ENCODE measurements at regions not wholly inside any gene's neighbourhood (a gene's known extent, or its start where the extent isn't known, plus 50 kb on each side); places are given as distances from the start of the nearest gene placed in this dataset.

DNA sequence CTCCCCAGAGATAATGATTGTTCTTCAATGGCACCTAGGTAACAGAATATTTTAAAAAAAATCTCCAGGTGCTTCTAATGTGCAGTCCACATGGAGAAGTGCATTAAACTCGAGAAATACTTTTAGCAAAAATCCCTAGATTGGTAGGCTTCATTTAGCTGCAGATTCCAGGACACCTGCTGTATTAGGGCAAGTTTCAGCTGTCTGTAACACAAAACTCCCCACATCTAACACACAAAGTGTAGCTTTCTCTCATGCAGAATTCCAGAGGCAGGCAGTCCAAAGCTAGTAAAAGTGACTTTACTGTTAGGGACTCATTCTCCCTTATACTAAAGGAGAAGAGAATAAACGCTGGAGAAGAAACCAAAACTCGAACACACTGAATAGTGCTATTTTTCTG is 1414.3 kb upstream of the B3GALT2 start:
- no peak for DNase-seq

DNA sequence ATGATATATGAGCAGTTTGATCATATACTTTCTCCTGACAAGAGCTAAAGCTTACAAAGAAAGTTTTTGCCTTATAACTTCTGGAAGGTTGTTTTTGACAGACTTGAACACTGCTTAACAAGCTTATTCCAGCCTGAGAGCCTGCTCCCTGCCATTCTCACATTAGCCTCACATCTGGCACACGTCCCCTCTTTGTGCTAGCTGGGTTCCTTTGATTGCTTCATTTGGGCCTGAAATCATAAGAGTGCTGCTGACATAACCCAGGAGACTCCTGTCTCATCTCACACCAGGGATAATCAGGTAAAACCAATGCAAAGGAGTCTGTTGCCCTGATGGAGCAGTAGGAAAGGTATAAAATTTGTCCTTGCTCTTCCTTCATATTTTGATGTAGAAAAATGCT is 1411.7 kb upstream of the B3GALT2 start:
- DNase-seq = no peak

DNA sequence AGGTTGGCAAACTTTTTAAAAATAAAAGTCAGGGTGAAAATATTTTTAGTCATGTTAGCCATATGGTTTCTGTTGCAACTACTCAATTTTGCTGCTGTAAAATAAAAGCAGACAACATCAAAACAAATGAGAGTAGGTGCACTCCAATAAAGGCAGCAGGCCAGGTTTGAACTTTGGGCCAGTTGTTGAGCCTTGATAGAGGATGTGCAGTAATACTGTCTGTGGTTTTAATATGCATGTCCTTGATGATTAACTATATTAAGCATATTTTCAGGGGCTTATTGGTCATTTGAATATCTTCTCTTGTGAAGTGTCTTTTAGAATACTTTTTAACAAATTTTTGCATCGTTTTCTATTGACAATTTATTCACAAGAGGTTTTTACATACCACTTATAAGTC is 1399.9 kb upstream of the B3GALT2 start:
- DNase-seq = no peak

DNA sequence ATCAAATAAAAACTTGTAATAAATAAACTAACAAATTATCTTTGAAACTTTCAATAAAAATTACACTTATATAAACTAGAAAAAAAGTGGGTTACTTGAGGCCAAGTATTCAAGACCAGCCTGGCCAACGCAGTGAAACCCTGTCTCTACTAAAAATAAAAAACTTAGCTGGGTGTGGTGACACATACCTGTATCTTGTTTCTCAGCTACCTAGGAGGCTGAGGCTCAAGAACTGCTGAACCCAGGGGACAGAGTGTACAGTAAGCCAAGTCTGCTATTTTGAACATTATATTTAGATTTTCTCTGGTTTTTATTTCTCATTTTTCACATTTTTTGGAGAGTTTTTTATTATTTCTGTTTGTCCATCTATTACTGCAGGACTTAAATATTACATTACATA is 1397.6 kb upstream of the B3GALT2 start:
- DNase-seq = no peak

DNA sequence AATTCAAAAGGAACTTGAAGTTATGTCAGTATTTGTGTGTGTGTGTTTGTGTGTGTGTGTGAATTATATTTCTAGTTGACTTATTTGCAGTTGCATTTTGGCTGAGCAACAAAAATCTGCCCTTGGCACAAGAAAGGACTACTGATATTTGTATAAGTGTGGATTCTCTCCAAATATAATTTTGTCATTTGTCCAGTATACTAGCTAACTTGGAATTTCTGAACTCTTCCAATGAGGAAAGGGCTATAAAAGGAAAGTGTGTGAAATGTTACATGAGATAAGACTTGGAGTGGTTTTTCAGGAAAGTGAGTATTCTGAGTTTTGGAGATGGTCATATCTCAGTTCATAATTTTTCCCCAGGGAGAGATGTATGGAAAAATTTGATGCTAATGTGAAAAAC is 1384.1 kb upstream of the B3GALT2 start:
- no peak for DNase-seq

DNA sequence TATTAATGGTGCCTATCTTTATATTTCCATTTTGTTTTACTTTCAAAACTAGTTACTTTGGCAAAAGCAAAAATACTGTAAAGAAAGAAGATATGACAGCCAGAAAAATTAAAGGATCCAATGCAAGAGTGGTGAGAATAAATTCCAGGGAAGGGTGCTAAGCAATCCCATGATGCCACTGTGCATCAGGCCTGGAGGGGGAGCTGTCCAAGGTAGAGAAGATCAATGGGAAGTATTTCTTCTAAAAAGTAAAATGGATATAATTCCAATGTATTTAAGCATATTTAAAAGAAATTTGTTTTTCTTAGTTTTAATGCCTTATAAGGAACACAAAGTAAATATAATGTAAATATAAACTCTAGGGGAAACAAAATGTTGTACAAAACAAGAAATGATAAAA is 1382.2 kb upstream of the B3GALT2 start:
- DNase-seq = no peak

DNA sequence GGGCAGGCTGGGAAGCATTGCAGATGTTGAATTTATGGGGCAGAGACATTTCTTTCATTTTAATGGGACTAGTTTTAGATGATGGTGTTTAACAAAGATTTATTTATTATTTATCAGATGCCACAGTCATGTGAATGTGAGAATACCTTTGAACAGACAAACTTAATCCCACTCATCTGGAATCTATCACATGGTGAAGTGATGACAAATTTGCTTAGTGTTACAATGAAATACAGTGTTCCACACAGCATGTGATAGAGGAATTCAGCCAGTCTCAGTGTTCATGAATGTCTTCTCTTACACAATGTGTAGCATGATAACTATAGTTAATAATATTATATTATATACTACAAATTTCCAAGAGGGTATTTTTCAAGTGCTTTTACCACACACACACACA is 1361.7 kb upstream of the B3GALT2 start:
- DNase-seq = no peak

DNA sequence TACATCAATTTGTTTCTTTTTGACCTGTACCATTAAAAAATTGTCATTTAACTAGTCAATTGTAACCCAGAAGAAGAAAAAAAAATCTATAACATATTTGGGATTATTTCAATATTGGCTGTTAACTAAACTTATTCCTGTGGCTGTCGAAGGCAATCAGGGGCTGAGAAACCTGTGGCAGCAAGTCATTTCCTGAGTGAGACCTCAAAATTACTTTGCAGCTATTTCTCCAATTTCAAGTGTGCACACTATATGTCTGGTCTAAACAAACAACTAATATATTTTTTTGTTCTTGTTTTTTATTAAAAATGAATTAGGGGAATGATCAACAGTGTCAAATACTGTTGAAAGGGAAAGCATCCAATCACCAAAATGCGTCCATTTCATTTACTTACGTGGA is 1357.6 kb upstream of the B3GALT2 start:
- DNase-seq = no peak

DNA sequence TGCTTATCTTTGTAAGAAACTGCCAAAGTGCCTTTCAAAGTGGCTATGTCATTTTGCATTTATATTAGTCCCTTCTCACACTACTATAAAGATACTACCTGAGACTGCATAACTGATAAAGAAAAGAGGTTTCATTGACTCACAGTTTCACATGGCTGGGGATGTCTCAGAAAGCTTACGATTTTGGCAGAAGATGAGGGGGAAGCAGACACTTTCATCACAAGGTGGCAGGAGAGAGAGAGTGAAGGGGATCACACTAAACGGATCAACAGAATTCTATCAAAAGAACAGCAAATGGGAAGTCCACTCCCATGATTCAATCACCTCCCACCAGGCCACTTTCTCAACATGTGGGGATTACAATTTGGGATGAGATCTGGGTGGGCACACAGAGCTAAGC is 1352.0 kb upstream of the B3GALT2 start:
- no peak for DNase-seq

DNA sequence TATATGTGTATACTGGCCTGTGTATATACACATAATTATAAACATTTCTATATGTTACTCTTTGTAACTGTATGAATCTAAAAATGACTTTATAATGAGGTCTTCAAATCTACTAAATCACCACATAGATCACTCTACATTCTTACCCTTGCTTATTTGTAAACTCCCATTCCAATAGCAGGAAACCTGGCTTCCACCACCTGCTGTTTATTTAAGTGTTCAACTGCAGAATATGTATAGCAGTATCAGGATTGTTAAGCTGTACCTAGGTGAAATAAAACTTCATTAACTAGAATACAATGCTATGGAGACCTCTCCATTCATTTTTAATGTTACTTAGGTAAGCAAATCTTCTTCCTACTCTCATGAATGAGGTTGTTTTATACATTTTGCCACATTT is 1351.1 kb upstream of the B3GALT2 start:
- DNase-seq = no peak

DNA sequence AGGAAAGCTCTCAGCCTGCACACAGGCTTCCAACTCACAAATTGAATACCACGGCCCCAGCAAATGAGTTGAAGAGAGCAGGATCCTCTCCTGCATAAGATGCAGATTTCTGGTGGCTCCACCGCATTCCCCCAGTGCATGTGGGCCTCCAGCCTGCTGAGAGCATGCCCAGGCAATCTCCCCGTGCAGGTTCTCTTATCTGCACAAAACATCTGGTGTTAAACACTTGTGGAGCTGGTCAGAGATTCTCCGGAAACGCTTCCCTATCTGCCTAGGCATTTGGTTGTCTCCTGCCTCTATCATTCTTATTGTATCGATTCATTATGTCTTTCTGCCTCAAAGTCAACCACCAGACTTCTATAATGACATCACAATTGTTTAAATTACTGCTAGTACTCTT is 1349.0 kb upstream of the B3GALT2 start:
- peak; percentile 66 for DNase-seq

DNA sequence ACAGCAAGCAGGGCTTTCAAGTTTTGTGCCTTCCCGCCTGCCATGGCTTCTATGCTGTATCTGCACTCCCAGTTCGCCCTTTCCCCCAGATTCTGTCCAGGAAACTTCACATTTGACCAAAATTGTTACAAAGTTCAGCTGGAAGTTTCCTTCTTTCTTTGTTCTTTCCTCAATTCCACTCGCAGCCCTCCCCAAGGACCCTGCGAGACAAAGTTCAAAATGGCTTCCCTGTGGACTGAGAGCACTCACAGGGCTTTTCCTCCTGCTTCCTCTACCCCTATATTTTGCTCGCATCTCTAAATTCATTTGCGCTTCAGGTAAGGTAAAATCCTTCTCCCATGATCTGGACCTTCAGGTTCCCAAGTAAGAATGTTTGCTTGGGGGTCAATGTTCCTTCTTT is 1348.4 kb upstream of the B3GALT2 start:
- no peak for DNase-seq

DNA sequence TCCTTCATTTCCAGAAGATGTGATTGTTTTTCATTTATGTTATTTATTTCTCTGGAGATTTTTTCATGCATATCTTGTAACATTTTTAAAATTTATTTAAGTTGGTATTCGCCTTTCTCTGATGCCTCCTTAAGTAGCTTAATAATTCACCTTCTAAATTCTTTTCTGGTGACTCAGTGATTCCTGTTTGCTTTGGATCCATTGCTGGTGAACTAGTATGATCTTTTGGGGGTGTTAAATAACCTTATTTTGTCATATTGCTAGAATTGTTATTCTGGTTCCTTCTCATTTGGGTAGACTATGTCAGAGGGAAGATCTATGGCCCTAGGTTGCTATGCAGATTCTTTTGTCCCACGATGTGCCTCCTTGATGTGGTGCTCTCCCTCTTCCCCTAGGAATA is 1347.2 kb upstream of the B3GALT2 start:
- no peak for DNase-seq

DNA sequence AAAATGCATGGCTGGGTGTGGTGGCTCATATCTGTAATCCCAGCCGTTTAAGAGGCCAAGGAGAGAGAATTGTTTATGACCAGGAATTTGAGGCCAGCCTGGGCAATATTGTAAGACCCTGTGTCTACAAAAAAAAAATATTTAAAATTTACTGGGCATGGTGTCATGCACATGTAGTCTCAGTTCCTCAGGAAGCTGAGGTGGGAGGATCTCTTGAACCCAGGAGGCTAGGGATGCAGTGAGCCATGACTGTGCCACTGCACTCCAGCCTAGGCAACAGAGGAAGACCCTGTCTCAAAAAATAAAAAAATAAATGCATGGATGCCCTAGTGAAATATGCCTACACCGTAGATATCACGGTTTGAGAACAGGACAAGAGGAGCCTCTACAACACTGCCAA is 1331.2 kb upstream of the B3GALT2 start:
- peak; percentile 5 for DNase-seq

DNA sequence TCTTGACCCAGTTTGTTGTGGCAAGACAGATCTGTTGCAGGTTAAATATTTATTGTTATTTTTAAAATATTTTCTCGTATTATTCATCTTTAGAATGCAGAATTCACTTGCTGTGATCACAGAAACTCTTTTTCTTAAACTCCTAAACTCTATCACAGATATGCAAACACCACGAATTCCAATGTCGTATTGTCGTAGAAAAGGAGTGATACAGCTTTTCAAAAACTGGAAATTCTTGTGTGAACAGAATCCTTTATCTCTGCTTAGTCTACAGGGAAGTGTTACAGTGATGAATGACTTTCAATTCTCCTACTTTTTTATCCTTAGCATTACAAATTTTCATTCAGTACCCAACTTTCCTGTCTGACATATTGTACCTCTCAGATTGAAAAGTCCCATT is 1329.5 kb upstream of the B3GALT2 start:
- DNase-seq = no peak

DNA sequence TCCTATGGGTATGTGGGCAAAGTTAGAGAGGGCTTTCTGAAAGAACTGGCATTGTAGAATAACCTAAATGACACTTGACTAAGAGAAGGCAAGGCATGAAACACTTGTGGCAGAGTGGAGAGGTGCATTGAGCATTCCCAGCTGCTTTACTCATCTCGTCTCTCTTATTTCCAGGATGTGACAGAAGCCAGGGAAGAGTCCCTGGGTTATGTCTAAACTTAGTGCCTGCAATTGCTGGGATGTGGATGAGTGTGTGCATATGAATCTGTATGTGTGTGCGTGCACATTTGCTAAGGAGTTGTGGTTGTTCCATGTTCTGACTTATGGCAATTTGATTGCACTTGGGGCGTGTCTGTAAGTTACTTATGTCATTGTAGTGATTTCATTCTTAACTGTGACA is 1326.5 kb upstream of the B3GALT2 start:
- DNase-seq = no peak

DNA sequence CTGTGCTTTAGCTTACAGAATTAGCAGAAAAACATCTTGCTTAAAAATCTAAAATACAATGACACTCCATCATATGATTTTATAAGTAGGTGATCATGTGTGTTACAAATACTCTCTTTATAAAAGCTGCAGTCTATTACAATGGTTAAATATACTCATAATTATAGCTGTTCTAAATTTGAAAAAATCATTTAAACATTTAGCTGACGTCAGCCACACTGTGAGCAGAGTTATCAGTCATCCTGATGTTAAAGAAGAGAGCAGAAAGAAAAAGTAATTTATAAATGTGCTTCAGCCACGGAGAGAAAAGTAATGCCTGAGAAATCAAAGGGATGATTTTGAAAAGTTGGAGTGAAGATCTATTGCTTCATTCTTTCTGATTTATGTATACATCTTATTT is 1325.9 kb upstream of the B3GALT2 start:
- DNase-seq = no peak

DNA sequence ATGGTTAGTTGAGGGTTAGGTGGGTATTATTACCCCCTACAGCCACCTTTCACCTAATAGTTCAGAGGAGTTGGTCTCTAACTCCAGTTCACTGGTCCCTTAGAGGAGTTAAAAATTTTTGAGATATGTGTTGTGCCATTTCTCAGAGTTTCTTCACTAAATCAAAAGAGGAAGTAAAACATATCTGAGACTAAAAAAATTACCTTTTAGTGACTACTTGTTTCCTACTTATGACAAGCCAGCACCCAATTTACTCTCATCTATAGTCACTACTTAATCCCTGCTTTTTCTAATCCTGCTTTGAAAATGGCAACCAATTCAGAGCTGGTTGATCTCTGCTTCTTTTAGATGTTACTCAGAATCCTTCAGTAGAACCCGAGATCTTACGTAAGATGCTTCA is 1316.8 kb upstream of the B3GALT2 start:
- DNase-seq = no peak

DNA sequence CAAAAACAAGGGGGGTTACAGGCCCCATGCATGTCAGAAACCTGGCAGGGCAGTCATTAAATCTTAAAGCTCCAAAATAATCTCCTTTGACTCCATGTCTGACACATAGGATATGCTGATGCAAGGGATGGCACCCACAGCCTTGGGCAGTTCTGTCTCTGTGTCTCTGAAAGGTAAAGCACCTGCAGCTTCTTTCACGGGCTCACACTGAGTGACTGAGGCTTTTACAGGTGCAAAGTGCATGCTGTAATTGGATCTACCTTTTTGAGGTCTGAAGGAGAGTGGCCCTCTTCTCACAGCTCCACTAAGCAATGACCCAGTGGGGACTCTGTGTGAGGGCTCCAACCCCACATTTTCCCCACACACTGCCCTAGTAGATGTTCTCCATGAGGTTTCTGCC is 1309.0 kb upstream of the B3GALT2 start:
- DNase-seq = no peak

DNA sequence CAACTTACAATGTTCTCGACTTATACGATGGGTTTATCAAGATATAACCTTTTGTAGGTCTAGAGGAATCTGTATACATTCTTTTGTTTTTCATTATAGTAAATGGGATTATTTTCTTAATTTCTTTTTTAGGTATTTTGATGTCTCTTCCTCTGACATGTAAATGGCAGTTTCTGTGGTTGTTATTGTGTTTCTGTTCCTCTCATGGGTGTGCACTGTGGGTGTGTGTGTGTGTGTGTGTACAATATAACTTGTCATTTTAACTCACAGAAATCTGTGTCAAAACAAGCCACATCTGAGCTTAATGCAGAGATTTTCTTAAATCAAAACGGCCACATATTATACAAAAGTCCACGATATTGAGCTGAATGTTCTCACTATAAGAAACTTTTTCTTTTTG is 1300.8 kb upstream of the B3GALT2 start:
- DNase-seq = no peak

DNA sequence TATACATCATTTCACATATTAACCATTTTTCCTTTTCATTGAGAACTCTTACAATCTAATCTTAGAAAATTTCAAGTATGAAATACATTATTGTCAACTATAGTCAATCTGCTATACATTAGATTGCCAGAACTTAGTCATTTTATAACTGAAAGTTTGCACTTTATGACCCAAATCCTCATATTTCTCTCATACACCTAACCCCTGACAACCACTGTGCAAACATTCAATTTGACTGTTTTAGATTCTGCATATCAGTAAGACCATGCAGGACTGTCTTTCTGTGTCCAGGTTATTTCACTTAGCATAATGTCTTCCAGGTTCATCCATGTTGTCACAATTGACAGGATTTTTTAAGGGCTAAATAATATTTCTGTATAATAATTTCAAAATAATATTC is 1299.0 kb upstream of the B3GALT2 start:
- no peak for DNase-seq

DNA sequence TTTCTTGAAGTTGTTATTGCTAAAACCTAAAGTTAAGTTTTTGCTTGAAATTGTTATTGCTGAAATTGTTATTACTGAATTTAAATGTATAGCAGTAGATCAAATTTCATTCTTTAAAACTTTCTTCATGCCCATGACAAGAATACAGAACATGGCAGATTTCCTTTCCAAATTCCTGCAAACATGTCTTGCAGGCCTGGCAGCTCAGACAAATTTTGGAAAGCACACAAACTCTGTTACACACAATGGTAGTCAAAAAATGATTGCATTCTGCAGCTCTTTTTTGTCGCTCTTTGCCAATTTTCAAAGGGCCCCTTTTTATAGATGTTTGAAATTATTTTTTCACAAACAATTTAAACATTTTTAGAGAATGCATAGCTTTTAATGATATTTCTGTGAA is 1292.3 kb upstream of the B3GALT2 start:
- DNase-seq = no peak

DNA sequence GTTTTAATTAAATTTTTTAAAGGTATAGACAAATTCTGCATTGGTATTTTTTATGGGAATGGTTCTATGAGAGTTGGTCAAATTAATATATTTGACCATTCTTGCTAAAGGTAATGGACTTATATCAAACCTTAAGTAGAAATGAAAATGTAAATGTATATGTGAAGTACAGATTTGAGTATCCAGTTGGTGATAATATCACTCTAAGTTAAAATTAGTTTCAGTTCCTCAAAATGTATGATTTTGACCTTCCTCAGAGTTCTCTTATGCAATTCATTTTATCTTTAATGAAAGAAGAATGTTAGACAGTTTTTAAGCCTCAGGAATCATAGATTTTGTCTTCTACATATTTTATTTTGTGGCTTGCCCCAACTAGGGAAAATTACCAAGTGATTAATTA is 1291.5 kb upstream of the B3GALT2 start:
- DNase-seq = no peak

DNA sequence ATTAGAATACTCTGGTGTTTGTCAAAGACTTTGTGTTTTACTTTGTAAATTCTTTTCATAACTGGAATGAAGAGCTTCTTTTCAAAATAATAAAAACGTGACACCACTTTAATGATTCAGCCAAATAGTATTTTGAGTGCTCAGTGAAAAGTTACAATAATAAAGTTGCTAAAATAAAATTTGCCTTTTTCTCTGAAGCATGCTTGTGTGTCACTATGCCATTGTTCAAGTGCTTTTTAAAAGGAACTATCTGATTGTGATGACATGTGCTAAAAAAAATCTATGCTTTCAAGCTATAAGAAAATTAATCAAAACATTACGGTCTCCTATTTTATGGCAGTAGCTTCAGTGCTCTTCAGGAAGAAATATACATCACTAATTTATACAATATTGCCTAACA is 1290.5 kb upstream of the B3GALT2 start:
- no peak for DNase-seq

DNA sequence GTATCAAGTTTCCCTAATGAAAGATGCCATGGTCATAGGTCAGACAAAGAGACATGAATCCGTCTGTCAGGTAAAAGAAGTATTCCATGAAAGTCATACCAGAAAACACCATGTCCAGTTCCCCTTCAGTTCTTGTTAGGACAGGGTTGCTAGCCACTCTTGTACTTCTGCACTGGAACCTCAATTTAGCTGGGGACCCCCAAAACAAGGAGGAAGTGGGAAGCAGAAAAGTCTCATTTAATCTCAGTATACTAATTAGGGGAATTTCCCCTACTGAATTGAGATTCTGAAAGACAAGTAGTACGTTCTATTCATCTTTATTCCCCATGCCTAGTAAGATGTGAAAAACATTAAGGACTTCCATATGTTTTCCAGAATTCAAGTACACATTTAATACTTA is 1289.9 kb upstream of the B3GALT2 start:
- DNase-seq = no peak

DNA sequence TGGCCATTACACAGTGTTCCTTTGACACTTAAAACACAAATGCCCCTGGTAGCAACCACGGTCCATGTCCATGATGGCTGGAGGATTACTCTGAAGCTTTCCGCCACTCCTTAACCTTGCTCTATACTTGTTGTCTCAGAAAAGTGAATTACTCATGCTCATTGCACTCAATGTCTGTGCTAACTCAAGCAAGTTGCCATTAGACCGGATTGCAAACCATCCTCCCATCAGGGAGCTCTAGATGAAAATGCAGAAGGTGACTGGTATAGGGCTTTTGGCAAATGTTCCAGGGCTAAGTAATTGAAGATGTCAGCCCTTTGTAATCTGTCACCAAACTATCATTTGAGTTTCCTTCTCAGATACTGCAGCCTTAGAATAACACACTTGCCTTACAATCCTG is 1288.3 kb upstream of the B3GALT2 start:
- DNase-seq = no peak

DNA sequence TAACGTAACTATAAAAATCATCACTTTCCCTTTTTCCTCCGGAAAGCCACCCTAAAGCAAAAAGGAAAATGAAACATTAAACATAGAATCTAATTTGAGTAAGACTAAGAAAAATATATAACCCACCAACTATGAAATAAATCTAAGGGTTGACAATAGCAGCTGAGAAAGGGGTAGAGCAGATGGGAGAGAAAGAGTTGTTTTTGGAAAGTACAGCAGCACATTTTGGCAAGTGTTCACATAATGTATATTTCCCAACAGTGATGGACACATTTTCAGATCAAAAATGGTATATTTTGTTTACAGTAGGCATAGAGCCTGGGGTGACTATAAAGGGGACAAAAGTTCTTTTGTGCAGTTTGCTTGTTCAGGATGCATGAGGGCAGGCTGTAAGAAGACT is 1287.4 kb upstream of the B3GALT2 start:
- no peak for DNase-seq

Data from hematopoietic multipotent progenitor cell treated with erythropoietin and hydrocortisone succinate and interleukin-3 and kit ligand, for 6 days (in vitro differentiated cells).